GM10248 (cell line): ENCODE measurements at regions not wholly inside any gene's neighbourhood (a gene's known extent, or its start where the extent isn't known, plus 50 kb on each side); places are given as distances from the start of the nearest gene placed in this dataset.

Experiments used
- CTCF ChIA-PET: fragments of 300-600 bp; sonication (Branson Sonifier 250); formaldehyde crosslinking; extraction: SDS; loops from one replicate; lab custom pipeline; 2021; ENCODE audit warnings: antibody characterized with exemption; lab: Yijun Ruan, JAX
- POLR2A ChIA-PET: fragments of 350-650 bp; sonication (Branson Sonifier 250); formaldehyde crosslinking; extraction: SDS; loops from one replicate; lab custom pipeline; 2020; ENCODE audit warnings: antibody characterized with exemption; lab: Yijun Ruan, JAX
- DNase-seq: peaks from one replicate; pipeline ENCODE4 v3.0.0; 2012; ENCODE audit errors: extremely low spot score
- CTCF ChIP-seq: IDR thresholded peaks from 2 replicates; pipeline ENCODE4 v1.5.1; 2012; ENCODE audit warnings: mild to moderate bottlenecking, low read depth; ENCODE audit errors: extremely low read depth, missing control alignments, control extremely low read depth

- TF ChIP-seq CTCF: no peak
- no peak for DNase-seq
- CTCF ChIA-PET: interaction anchor here (0.7 to 1.0 kb wide), 3 partner anchors 12 to 35 kb away, joined by 3 to 4 read pairs (median 3); no protein-coding TSS in a partner anchor
- POLR2A ChIA-PET: no interaction called here
Measured at GRCh38 chr3:170776887-170777563, 93.0 kb downstream of the RPL22L1 start.

DNA sequence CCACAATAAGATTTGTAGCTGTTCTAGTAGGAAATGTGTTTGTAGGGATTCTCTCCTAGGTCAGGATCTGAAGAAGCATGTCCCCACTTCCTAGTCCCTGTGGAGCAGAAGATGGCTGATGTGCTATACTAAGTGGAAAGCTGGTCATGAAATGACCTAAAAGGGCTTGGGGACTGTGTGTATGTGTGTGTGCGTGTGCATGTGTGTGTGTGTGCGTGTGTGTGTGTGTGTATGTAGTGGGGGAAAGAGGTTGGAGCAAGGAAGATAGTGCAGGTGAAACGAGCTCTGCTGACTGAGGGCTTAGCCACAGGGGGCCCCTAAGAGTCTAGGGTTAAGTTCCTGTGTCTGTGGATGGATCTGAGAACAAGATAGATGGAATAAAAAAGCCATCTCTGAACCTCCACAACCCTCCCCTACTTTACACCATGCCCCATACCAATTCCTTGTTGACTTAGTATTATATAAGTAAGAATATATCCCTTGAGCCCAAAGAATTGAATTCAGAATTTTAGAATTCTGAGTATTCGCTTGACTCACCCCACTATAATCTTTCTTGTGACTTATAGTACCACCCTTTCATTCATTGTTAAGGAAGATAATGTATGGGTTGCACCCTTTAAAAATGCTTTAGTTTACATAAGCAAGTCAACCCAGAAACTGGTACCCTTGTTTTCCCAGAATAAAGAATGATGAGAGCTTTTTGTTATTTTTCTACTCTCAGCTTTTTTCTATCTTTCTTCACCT is 96.1 kb downstream of the RPL22L1 start:
- ChIA-PET CTCF (interaction anchor here (1.9 kb wide), 1 partner anchor 9 kb away, joined by 5 read pairs; no protein-coding TSS in a partner anchor), POLR2A (no interaction called here)
- DNase-seq: no peak
- TF ChIP-seq CTCF: no peak

- no peak for TF ChIP-seq CTCF
- no peak for DNase-seq
- POLR2A ChIA-PET: no interaction called here
- CTCF ChIA-PET: interaction anchor here (1.6 kb wide), 1 partner anchor 8 kb away, joined by 4 read pairs; no protein-coding TSS in a partner anchor
Measured at GRCh38 chr3:170772175-170772574, 97.8 kb downstream of the RPL22L1 start.

DNA sequence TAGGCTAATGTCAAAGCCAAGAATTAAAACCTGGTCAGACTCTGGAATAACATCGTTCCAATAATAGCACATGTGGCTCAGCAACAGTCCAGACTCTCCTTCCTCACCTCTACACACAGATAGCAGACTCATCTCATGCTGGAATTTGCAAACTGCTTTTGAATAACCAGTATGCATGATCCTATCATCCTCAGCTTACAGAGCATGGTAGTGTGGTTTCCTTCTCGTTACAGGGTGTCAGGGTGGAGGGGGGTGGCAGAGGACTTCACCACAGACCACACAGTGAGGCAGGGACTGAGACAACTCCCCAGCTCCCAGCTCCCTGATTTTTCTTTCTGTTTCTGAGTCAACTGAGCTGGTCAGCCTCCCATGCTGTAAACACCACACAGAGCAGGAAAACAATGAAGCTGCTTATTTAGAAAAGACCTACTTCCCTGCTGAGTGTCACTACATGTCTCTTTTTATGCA is 101.6 kb downstream of the RPL22L1 start:
- no peak for TF ChIP-seq CTCF
- CTCF ChIA-PET: interaction anchor here (1.6 to 1.7 kb wide), 2 partner anchors 43 to 44 kb away, joined by 6 to 7 read pairs; no protein-coding TSS in a partner anchor
- DNase-seq: no peak
- POLR2A ChIA-PET: no interaction called here

- no peak for TF ChIP-seq CTCF
- no peak for DNase-seq
- POLR2A ChIA-PET: no interaction called here
- CTCF ChIA-PET: interaction anchor here (1.0 to 1.7 kb wide), 3 partner anchors 40 to 44 kb away, joined by 3 to 7 read pairs (median 6); no protein-coding TSS in a partner anchor
Measured at GRCh38 chr3:170767576-170767941, 102.4 kb downstream of the RPL22L1 start.

DNA sequence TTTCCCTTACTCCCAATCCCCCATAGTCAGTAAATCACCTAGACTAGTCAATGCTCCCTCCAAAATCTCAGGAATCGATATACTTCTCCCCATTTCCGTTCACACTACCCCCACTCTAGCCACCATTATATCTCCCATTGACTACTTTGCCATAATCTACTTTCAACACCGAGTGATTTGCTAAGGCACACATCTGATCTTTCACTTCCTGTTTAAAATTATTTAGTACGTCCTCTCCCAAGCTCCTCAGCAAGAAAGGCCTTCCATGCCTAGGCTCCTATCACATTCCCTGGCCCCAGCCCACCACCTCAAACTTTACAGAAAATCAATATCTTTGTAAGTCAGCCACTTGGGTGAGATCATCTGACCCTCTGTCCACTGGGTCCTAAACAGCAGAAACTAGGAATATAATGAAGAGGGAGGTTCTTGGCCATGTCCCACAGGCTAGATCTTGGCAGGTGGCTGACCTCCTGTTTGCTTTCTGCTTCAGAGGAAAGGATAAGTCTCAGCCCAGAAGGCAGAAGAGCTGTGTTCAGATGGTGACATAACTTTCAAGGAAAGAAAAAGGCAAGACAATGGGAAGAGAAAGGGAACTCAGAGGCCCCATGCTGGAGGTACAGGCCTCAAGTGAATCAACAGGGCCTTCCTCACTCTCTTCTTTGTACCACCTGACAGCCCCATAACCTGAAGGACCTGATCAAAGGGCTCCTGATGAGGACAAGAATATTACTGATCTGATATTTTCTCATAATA is 103.0 kb downstream of the RPL22L1 start:
- TF ChIP-seq CTCF: no peak
- DNase-seq: no peak
- POLR2A ChIA-PET: no interaction called here
- CTCF ChIA-PET: interaction anchor here (1.0 to 1.7 kb wide), 3 partner anchors 39 to 45 kb away, joined by 3 to 7 read pairs (median 6); no protein-coding TSS in a partner anchor
